Thyroid gland (tissue), 4 donors: ENCODE measurements at regions not wholly inside any gene's neighbourhood (a gene's known extent, or its start where the extent isn't known, plus 50 kb on each side); places are given as distances from the start of the nearest gene placed in this dataset.

Experiments used
- DNase-seq, 2 donors: peaks; one replicate each; pipeline ENCODE4 v3.0.0-alpha.2; 2019
- H3K27ac ChIP-seq, 3 donors: fragments of 200-600 bp; sonication (generic); 1 replicate in 2 of 3; 2 replicates in 1 of 3; pipeline ENCODE4 v1.5.1; 2016 to 2019; ENCODE audit warnings: mild to moderate bottlenecking in 1 of 3, moderate library complexity in 1 of 3
- H3K27me3 ChIP-seq: fragments of 200-600 bp; sonication (generic); one replicate; pipeline ENCODE4 v1.5.1; 2019
- H3K36me3 ChIP-seq, 2 donors: fragments of 200-600 bp; sonication (generic); one replicate each; pipeline ENCODE4 v1.5.1; 2016 to 2019
- H3K4me1 ChIP-seq, 2 donors: fragments of 200-600 bp; sonication (generic); one replicate each; pipeline ENCODE4 v1.5.1; 2017 to 2019
- H3K4me3 ChIP-seq, 3 donors: fragments of 200-600 bp; sonication (generic); replicated peaks in 1 of 3; 1 replicate in 2 of 3; 2 replicates in 1 of 3; pipeline ENCODE4 v1.5.1; 2016; ENCODE audit warnings: mild to moderate bottlenecking in 1 of 3
- H3K9me3 ChIP-seq: fragments of 200-600 bp; sonication (generic); one replicate; pipeline ENCODE4 v1.5.1; 2017
- CTCF ChIP-seq, 6 experiments: fragments of 200-600 bp in 3 of 6; fragments of 450-650 bp in 3 of 6; sonication (generic) in 3 of 6; IDR thresholded peaks; one replicate each; pipeline ENCODE4 v1.5.1; 2016 to 2019; ENCODE audit warnings: antibody characterized with exemption in 6 of 6, mild to moderate bottlenecking in 2 of 6, inconsistent platforms in 1 of 6, moderate library complexity in 1 of 6
- POLR2A ChIP-seq, 2 donors: fragments of 450-650 bp; IDR thresholded peaks; one replicate each; pipeline ENCODE4 v1.6.1; 2017; ENCODE audit warnings: antibody characterized with exemption in 2 of 2, mild to moderate bottlenecking in 2 of 2, moderate library complexity in 1 of 2
- WGBS, 2 donors: methylation state at CpG; one replicate each; pipeline ENCODE4 v1.1.5; 2017; 5-methylcytosine and 5-hydroxymethylcytosine counted together
- intact Hi-C: fragments of 100-400 bp; cut with DNase I; formaldehyde crosslinking; loops from one replicate; pipeline ENCODE4 v1.15.1; 2023

- no peaks in the 10 kb centered on the region for H3K4me1 ChIP-seq
Measured at GRCh38 chr1:177435364-177435763, 264.6 kb downstream of the BRINP2 start.

GRCh38 chr1:177432897-177433296 is 262.1 kb downstream of the BRINP2 start:
- Histone ChIP-seq H3K27ac (no peak overlapping the region), H3K9me3 (no peaks in the 10 kb centered on the region), H3K4me1 (no peaks in the 10 kb centered on the region), H3K27me3 (no peaks in the 10 kb centered on the region), H3K36me3 (no peaks in the 10 kb centered on the region), H3K4me3 (no peak overlapping the region)
- no peak for DNase-seq
- intact Hi-C loops: no loop called here
- WGBS, 2 donors: 91 to 100% methylated on average over 1 of the region's 1 CpG
- TF ChIP-seq CTCF (IDR thresholded peaks at IDR 0.05) (no peak), POLR2A (IDR thresholded peaks at IDR 0.05) (no peak)

More at GRCh38 chr1:177435364-177435763, 264.6 kb downstream of the BRINP2 start:
- Histone ChIP-seq H3K9me3 (no peaks in the 10 kb centered on the region), H3K27ac (no peak overlapping the region), H3K36me3 (no peaks in the 10 kb centered on the region), H3K4me3 (no peak overlapping the region), H3K27me3 (no peaks in the 10 kb centered on the region)
- intact Hi-C loops: no loop called here
- no peak for DNase-seq
- WGBS, 2 donors: 80 to 85% methylated on average over 1 of the region's 1 CpG
- TF ChIP-seq POLR2A (IDR thresholded peaks at IDR 0.05): no peak
- no peak for TF ChIP-seq CTCF (IDR thresholded peaks at IDR 0.05)

- no peak overlapping the region for H3K4me3 ChIP-seq
- H3K27ac ChIP-seq: no peak overlapping the region
- H3K9me3 ChIP-seq: no peaks in the 10 kb centered on the region
- no peaks in the 10 kb centered on the region for H3K36me3 ChIP-seq
- no peaks in the 10 kb centered on the region for H3K27me3 ChIP-seq
- intact Hi-C loops: no loop called here
- no peak for TF ChIP-seq POLR2A (IDR thresholded peaks at IDR 0.05)
- TF ChIP-seq CTCF (IDR thresholded peaks at IDR 0.05): no peak
- H3K4me1 ChIP-seq: no peaks in the 10 kb centered on the region
- WGBS, 2 donors: 75 to 81% methylated on average over 1 of the region's 1 CpG
- DNase-seq: no peak
Measured at GRCh38 chr1:177431123-177431522, 260.4 kb downstream of the BRINP2 start.

GRCh38 chr1:177429234-177429633 is 258.5 kb downstream of the BRINP2 start:
- intact Hi-C loops: no loop called here
- Histone ChIP-seq H3K4me3 (no peak overlapping the region), H3K27me3 (no peaks in the 10 kb centered on the region), H3K27ac (no peak overlapping the region), H3K36me3 (no peaks in the 10 kb centered on the region), H3K9me3 (no peaks in the 10 kb centered on the region), H3K4me1 (no peaks in the 10 kb centered on the region)
- WGBS, 2 donors: 79 to 87% methylated on average over 2 of the region's 2 CpGs
- TF ChIP-seq CTCF (IDR thresholded peaks at IDR 0.05): no peak
- TF ChIP-seq POLR2A (IDR thresholded peaks at IDR 0.05): no peak
- no peak for DNase-seq

GRCh38 chr1:177427811-177428210 is 257.1 kb downstream of the BRINP2 start:
- Histone ChIP-seq H3K4me1 (no peaks in the 10 kb centered on the region), H3K27ac (no peak overlapping the region), H3K4me3 (no peak overlapping the region), H3K36me3 (no peaks in the 10 kb centered on the region), H3K9me3 (no peaks in the 10 kb centered on the region), H3K27me3 (no peaks in the 10 kb centered on the region)
- no peak for DNase-seq
- intact Hi-C loops: no loop called here
- 55 to 58% methylated on average over 1 of the region's 1 CpG for WGBS, 2 donors
- TF ChIP-seq CTCF (IDR thresholded peaks at IDR 0.05): no peak
- TF ChIP-seq POLR2A (IDR thresholded peaks at IDR 0.05): no peak
